C4-2B (cell line): ENCODE measurements at regions not wholly inside any gene's neighbourhood (a gene's known extent, or its start where the extent isn't known, plus 50 kb on each side); places are given as distances from the start of the nearest gene placed in this dataset.

Experiments
- ZFX ChIP-seq: fragments of 450-650 bp; IDR thresholded peaks from 2 replicates; pipeline ENCODE4 v1.6.1; 2017
- TF ChIP-seq, protein P1 (sequence below): fragments of 450-650 bp; conservative IDR thresholded peaks from 2 replicates; pipeline ENCODE4 v1.5.1; 2017; ENCODE audit warnings: mild to moderate bottlenecking

DNA sequence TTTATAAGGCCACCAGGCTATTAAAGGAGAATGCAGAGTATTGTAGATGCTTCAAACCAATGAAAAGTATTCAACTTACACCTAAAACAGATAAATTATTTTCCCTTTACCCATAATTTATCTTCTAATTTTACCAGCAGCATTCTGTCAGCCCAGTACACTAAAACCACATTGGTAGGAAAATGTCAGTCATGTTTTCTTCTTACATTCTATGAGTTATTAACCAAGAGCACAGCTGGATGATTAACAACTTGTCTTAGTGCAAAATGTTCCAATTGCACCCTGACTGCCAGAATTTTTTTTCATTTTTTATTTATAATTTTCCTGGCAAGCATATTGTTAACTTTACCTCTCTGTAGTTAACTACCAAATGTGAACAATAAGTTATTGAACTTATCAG lies 79.0 kb upstream of the WDR75 start:
- TF ChIP-seq, protein P1, sequence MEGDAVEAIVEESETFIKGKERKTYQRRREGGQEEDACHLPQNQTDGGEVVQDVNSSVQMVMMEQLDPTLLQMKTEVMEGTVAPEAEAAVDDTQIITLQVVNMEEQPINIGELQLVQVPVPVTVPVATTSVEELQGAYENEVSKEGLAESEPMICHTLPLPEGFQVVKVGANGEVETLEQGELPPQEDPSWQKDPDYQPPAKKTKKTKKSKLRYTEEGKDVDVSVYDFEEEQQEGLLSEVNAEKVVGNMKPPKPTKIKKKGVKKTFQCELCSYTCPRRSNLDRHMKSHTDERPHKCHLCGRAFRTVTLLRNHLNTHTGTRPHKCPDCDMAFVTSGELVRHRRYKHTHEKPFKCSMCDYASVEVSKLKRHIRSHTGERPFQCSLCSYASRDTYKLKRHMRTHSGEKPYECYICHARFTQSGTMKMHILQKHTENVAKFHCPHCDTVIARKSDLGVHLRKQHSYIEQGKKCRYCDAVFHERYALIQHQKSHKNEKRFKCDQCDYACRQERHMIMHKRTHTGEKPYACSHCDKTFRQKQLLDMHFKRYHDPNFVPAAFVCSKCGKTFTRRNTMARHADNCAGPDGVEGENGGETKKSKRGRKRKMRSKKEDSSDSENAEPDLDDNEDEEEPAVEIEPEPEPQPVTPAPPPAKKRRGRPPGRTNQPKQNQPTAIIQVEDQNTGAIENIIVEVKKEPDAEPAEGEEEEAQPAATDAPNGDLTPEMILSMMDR: no peak
- no peak for TF ChIP-seq ZFX
